HG03342 (cell line): ENCODE measurements at regions not wholly inside any gene's neighbourhood (a gene's known extent, or its start where the extent isn't known, plus 50 kb on each side); places are given as distances from the start of the nearest gene placed in this dataset.
"Not testable (repeated sequence)": the region's sequence is repeated elsewhere in the genome, so short reads cannot be mapped to it uniquely, and the experiment has no call there.

Experiments used
- ATAC-seq: cut with Tn5 transposase; IDR thresholded peaks from one replicate; pipeline ENCODE4 v1.9.1; 2021; ENCODE audit warnings: mild to moderate bottlenecking, moderate library complexity; ENCODE audit not compliant: unreplicated experiment

- no peak for ATAC-seq
Measured at GRCh38 chr21:35511696-35512162, 462.6 kb upstream of the RUNX1 start.

- no peak for ATAC-seq
Measured at GRCh38 chr21:35510957-35511695, 462.0 kb upstream of the RUNX1 start.

- no peak for ATAC-seq
Measured at GRCh38 chr21:35510294-35510693, 461.2 kb upstream of the RUNX1 start.

- no peak for ATAC-seq
Measured at GRCh38 chr21:35509001-35509704, 460.1 kb upstream of the RUNX1 start.

- ATAC-seq = no peak
Measured at GRCh38 chr21:35508139-35508888, 459.2 kb upstream of the RUNX1 start.

GRCh38 chr21:35507181-35507759 lies 458.2 kb upstream of the RUNX1 start:
- ATAC-seq = no peak

- ATAC-seq = no peak
Measured at GRCh38 chr21:35506771-35507170, 457.7 kb upstream of the RUNX1 start.

- ATAC-seq = no peak
Measured at GRCh38 chr21:35506352-35506751, 457.2 kb upstream of the RUNX1 start.

GRCh38 chr21:35504951-35505466 lies 455.9 kb upstream of the RUNX1 start:
- no peak for ATAC-seq

- ATAC-seq = no peak
Measured at GRCh38 chr21:35504277-35504676, 455.2 kb upstream of the RUNX1 start.

GRCh38 chr21:35503671-35504070 lies 454.6 kb upstream of the RUNX1 start:
- ATAC-seq = no peak

- ATAC-seq = no peak
Measured at GRCh38 chr21:35502821-35503220, 453.7 kb upstream of the RUNX1 start.

GRCh38 chr21:35497522-35497921 lies 448.4 kb upstream of the RUNX1 start:
- not testable (repeated sequence) for ATAC-seq

- no peak for ATAC-seq
Measured at GRCh38 chr21:35491920-35492678, 443.0 kb upstream of the RUNX1 start.

- ATAC-seq = no peak
Measured at GRCh38 chr21:35491114-35491513, 442.0 kb upstream of the RUNX1 start.

- no peak for ATAC-seq
Measured at GRCh38 chr21:35489389-35489980, 440.4 kb upstream of the RUNX1 start.

- ATAC-seq = no peak
Measured at GRCh38 chr21:35488946-35489345, 439.8 kb upstream of the RUNX1 start.

GRCh38 chr21:35485364-35485763 lies 436.3 kb upstream of the RUNX1 start:
- ATAC-seq = no peak

GRCh38 chr21:35484851-35485250 lies 435.7 kb upstream of the RUNX1 start:
- no peak for ATAC-seq

GRCh38 chr21:35484032-35484431 lies 434.9 kb upstream of the RUNX1 start:
- no peak for ATAC-seq
